NB4 (cell line): ENCODE measurements at regions not wholly inside any gene's neighbourhood (a gene's known extent, or its start where the extent isn't known, plus 50 kb on each side); places are given as distances from the start of the nearest gene placed in this dataset.

Source experiments
- CTCF ChIP-seq: IDR thresholded peaks from one replicate; pipeline ENCODE4 v1.5.1; 2012; ENCODE audit warnings: low read depth, low read length
- MAX ChIP-seq: IDR thresholded peaks from 2 replicates; pipeline ENCODE4 v1.6.1; 2011; ENCODE audit warnings: low read depth, low read length
- POLR2A ChIP-seq: IDR thresholded peaks from 2 replicates; pipeline ENCODE4 v1.6.1; 2011; ENCODE audit warnings: mild to moderate bottlenecking; ENCODE audit not compliant: insufficient read length; ENCODE audit errors: extremely low read depth

DNA sequence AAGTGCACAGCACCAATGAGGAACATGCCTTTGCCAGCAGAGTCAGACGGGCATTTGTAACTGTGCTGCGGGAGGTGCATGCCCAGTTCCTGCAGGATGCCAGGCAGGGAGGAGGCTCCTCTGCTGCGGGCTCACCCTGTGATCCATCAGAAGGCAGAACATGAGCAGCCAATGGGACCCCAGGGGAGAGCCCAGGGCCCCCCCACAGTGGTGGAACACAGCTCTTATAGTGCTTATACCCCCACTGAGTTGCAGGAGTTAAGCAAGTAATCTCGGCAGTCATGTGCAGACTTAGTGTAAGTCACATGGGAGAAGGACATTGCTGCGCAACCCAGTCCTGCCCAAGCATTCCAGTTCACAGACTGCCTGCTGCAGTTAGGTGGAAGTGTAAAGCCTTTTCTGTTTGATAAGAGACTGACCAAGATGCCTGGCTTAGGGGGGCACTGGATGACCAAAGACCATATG is 120.3 kb upstream of the TMEM106B start:
- TF ChIP-seq CTCF (no peak), POLR2A (no peak), MAX (no peak)
